Endothelial cell of umbilical vein (primary cell): ENCODE measurements at regions not wholly inside any gene's neighbourhood (a gene's known extent, or its start where the extent isn't known, plus 50 kb on each side); places are given as distances from the start of the nearest gene placed in this dataset.

Experiments
- BruUV-seq: library from RNA; stranded (reverse); fragments of 400-500 nt; replicated peaks from 2 replicates; lab custom pipeline; 2021; lab: Mats Ljungman, UMichigan
- CTCF ChIA-PET: fragments of 300-600, 350-600 bp; sonication (Branson Sonifier 250); formaldehyde crosslinking; loops from one replicate; lab custom pipeline; 2021; ENCODE audit warnings: antibody characterized with exemption, inconsistent platforms; lab: Charles Lee
- POLR2A ChIA-PET: fragments of 300-600, 350-600 bp; sonication (Branson Sonifier 250); formaldehyde crosslinking; loops from one replicate; lab custom pipeline; 2021; ENCODE audit warnings: antibody characterized with exemption, inconsistent platforms; lab: Charles Lee
- DNase-seq: peaks from one replicate; pipeline ENCODE4 v3.0.0-alpha.2; 2011; ENCODE audit warnings: low read depth, low spot score
- FAIRE-seq: peaks from 2 replicates; lab custom pipeline; 2011; peaks lifted over from hg19 to GRCh38; lab: Jason Lieb, UNC
- H2AFZ ChIP-seq: 2 replicates; pipeline ENCODE4 v1.6.0; 2012; ENCODE audit warnings: low read depth, low read length, control low read depth, inconsistent platforms
- H3K27ac ChIP-seq: 2 replicates; pipeline ENCODE4 v1.5.1; 2011; ENCODE audit warnings: low read depth, mild to moderate bottlenecking, control low read depth, low read length, moderate library complexity; ENCODE audit not compliant: insufficient read depth
- H3K27me3 ChIP-seq, 2 experiments: 2 replicates each; pipeline versions ENCODE4 v1.6.0 to v1.6.1; 2011; ENCODE audit warnings: low read length in 2 of 2, mixed read lengths in 1 of 2; ENCODE audit not compliant: control insufficient read depth in 2 of 2, insufficient read depth in 2 of 2
- H3K36me3 ChIP-seq, 2 experiments: 2 replicates in 1 of 2; 3 replicates in 1 of 2; pipeline ENCODE4 v1.5.1; 2011; ENCODE audit warnings: low read length in 2 of 2, mild to moderate bottlenecking in 1 of 2, moderate library complexity in 1 of 2; ENCODE audit not compliant: control insufficient read depth in 2 of 2, insufficient read depth in 2 of 2; ENCODE audit errors: extremely low read depth in 1 of 2
- H3K4me1 ChIP-seq: 3 replicates; pipeline ENCODE4 v1.5.1; 2011; ENCODE audit warnings: mild to moderate bottlenecking, low read length; ENCODE audit not compliant: control insufficient read depth, insufficient read depth; ENCODE audit errors: extremely low read depth
- H3K4me2 ChIP-seq: 2 replicates; pipeline ENCODE4 v1.6.1; 2011; ENCODE audit warnings: low read length, control low read depth, mixed read lengths; ENCODE audit not compliant: insufficient read depth
- H3K4me3 ChIP-seq, 3 experiments: fragments of 200-600 bp in 1 of 3; sonication (generic), shearing (Covaris generic) in 1 of 3; replicated peaks in 1 of 3; 2 replicates each; pipeline ENCODE4 v1.5.1; 2011 to 2016; ENCODE audit warnings: control low read depth in 3 of 3, low read length in 3 of 3, mild to moderate bottlenecking in 2 of 3, inconsistent platforms in 1 of 3, low read depth in 1 of 3, moderate library complexity in 1 of 3; ENCODE audit not compliant: insufficient read depth in 1 of 3
- H3K79me2 ChIP-seq: 2 replicates; pipeline ENCODE4 v1.6.0; 2012; ENCODE audit warnings: low read length, inconsistent platforms; ENCODE audit not compliant: control insufficient read depth, insufficient read depth
- H3K9ac ChIP-seq: replicated peaks from 2 replicates; pipeline ENCODE3; 2011; ENCODE audit warnings: low read length, control low read depth; ENCODE audit not compliant: insufficient read depth; ENCODE audit errors: extremely low read depth
- H3K9me1 ChIP-seq: replicated peaks from 3 replicates; pipeline ENCODE4 v1.6.0; 2011; ENCODE audit warnings: mild to moderate bottlenecking, low read length; ENCODE audit not compliant: control insufficient read depth, insufficient read depth; ENCODE audit errors: extremely low read depth
- H3K9me3 ChIP-seq: replicated peaks from 2 replicates; pipeline ENCODE4 v1.5.1; 2012; ENCODE audit warnings: low read length, inconsistent platforms; ENCODE audit not compliant: control insufficient read depth, insufficient read depth
- H4K20me1 ChIP-seq: replicated peaks from 2 replicates; pipeline ENCODE3; 2011; ENCODE audit warnings: mild to moderate bottlenecking, low read length; ENCODE audit not compliant: control insufficient read depth, insufficient read depth; ENCODE audit errors: extremely low read depth
- CTCF ChIP-seq, 2 donors: IDR thresholded peaks; 1 replicate in 1 of 2; 2 replicates in 1 of 2; pipeline ENCODE4 v1.5.1; 2011; ENCODE audit warnings: low read length in 2 of 2, mild to moderate bottlenecking in 2 of 2, moderate library complexity in 2 of 2, control low read depth in 1 of 2, inconsistent platforms in 1 of 2, low read depth in 1 of 2; ENCODE audit not compliant: insufficient read depth in 1 of 2; ENCODE audit errors: extremely low read depth in 1 of 2
- EZH2 ChIP-seq: IDR thresholded peaks from 2 replicates; pipeline ENCODE4 v1.6.1; 2012; ENCODE audit warnings: borderline replicate concordance, low read depth, mild to moderate bottlenecking, moderate library complexity, low read length, inconsistent platforms; ENCODE audit not compliant: severe bottlenecking
- FOS ChIP-seq: IDR thresholded peaks from 2 replicates; pipeline ENCODE4 v1.6.1; 2011; ENCODE audit warnings: mild to moderate bottlenecking, low read length, moderate library complexity, borderline replicate concordance; ENCODE audit not compliant: insufficient read depth
- GATA2 ChIP-seq: IDR thresholded peaks from 2 replicates; pipeline ENCODE4 v1.7.0; 2011; ENCODE audit warnings: low read depth, mild to moderate bottlenecking, moderate library complexity, mixed read lengths, low read length; ENCODE audit not compliant: insufficient read length, insufficient read depth
- JUN ChIP-seq: IDR thresholded peaks from 2 replicates; pipeline ENCODE4 v1.6.1; 2011; ENCODE audit warnings: borderline replicate concordance, low read depth; ENCODE audit not compliant: insufficient read length, insufficient read depth
- MAX ChIP-seq: IDR thresholded peaks from 2 replicates; pipeline ENCODE4 v1.6.1; 2011; ENCODE audit not compliant: insufficient read depth, insufficient read length
- MYC ChIP-seq: IDR thresholded peaks from one replicate; pipeline ENCODE4 v1.6.1; 2011; ENCODE audit warnings: mild to moderate bottlenecking, low read depth, low read length
- POLR2A ChIP-seq: IDR thresholded peaks from 2 replicates; pipeline ENCODE4 v1.6.1; 2012; ENCODE audit warnings: low read depth, mild to moderate bottlenecking, control low read depth, low read length
- POLR2AphosphoS5 ChIP-seq: IDR thresholded peaks from 2 replicates; pipeline ENCODE4 v1.6.1; 2012; ENCODE audit warnings: low read depth, mild to moderate bottlenecking, control low read depth, low read length, moderate library complexity; ENCODE audit not compliant: insufficient read depth
- dilution Hi-C: fragments of 300-500 bp; cut with MboI; formaldehyde crosslinking; loops from one replicate; pipeline ENCODE4 v1.15.0; 2019; ENCODE audit warnings: low sequenced_read_pairs; ENCODE audit not compliant: extremely low pct_ligation_motif_present
- intact Hi-C: fragments of 100-400 bp; cut with micrococcal nuclease; formaldehyde crosslinking; loops from one replicate; pipeline ENCODE4 v1.10.0; 2022

GRCh38 chrX:40996886-40997530 lies 88.2 kb upstream of the USP9X start:
- intact Hi-C loops (no loop called here), dilution Hi-C loops (no loop called here)
- H2AFZ ChIP-seq: peak overlapping the region; percentile 75
- H3K79me2 ChIP-seq: no peaks in the 10 kb centered on the region
- ChIA-PET CTCF (interaction anchor here (0.8 to 1.4 kb wide), 3 partner anchors 118 to 345 kb away, joined by 3 to 7 read pairs (median 4); no protein-coding TSS in a partner anchor), POLR2A (interaction anchor here (0.9 to 1.0 kb wide), 2 partner anchors 13 to 88 kb away, joined by 3 read pairs; partner anchors contain the start of gene USP9X)
- no peaks in the 10 kb centered on the region for H4K20me1 ChIP-seq
- no peak overlapping the region for H3K27ac ChIP-seq
- no peaks in the 10 kb centered on the region for H3K27me3 ChIP-seq
- H3K4me3 ChIP-seq: no peak overlapping the region
- no peaks in the 10 kb centered on the region for H3K36me3 ChIP-seq
- TF ChIP-seq EZH2: no peak
- TF ChIP-seq FOS: no peak
- TF ChIP-seq MYC: no peak
- no peak for TF ChIP-seq JUN
- TF ChIP-seq GATA2: no peak
- no peak for TF ChIP-seq MAX
- no peak for TF ChIP-seq CTCF (IDR thresholded peaks at IDR 0.05; ENCODE audit: extremely low read depth in 1 of 2, insufficient read depth in 1 of 2, low read depth in 1 of 2, low read length in 2 of 2)
- no peak for TF ChIP-seq POLR2A
- TF ChIP-seq POLR2AphosphoS5: no peak
- FAIRE-seq (peak; percentile 83), DNase-seq (peak; percentile 78)
- no TSS peak for BruUV-seq
- H3K9me3 ChIP-seq: no peaks in the 10 kb centered on the region
- H3K4me1 ChIP-seq: peaks cover 2% of the 10 kb centered on the region
- H3K4me2 ChIP-seq: peak overlapping the region; percentile 36
- H3K9me1 ChIP-seq: no peaks in the 10 kb centered on the region
- H3K9ac ChIP-seq: peak overlapping the region; percentile 9
